Liver (tissue), 8 donors: ENCODE measurements at regions not wholly inside any gene's neighbourhood (a gene's known extent, or its start where the extent isn't known, plus 50 kb on each side); places are given as distances from the start of the nearest gene placed in this dataset.

Experiments used
- DNase-seq: peaks from one replicate; pipeline ENCODE4 v3.0.0-alpha.2; 2017; ENCODE audit warnings: low spot score
- H3K27ac ChIP-seq, 2 donors: one replicate each; pipeline ENCODE4 v1.7.0; 2013; ENCODE audit warnings: inconsistent platforms in 2 of 2, low read length in 2 of 2, control low read depth in 1 of 2, low read depth in 1 of 2, mild to moderate bottlenecking in 1 of 2
- H3K27me3 ChIP-seq, 4 donors: one replicate each; pipeline versions ENCODE4 v1.6.1 to v1.7.0; 2013; ENCODE audit warnings: low read length in 3 of 4, inconsistent platforms in 1 of 4, mild to moderate bottlenecking in 1 of 4, moderate library complexity in 1 of 4; ENCODE audit not compliant: control insufficient read depth in 4 of 4, insufficient read depth in 4 of 4
- H3K36me3 ChIP-seq, 4 donors: one replicate each; pipeline versions ENCODE4 v1.6.1 to v1.7.0; 2013; ENCODE audit warnings: low read length in 3 of 4, mild to moderate bottlenecking in 3 of 4, low read depth in 1 of 4, moderate library complexity in 1 of 4; ENCODE audit not compliant: control insufficient read depth in 4 of 4, insufficient read depth in 3 of 4
- H3K4me1 ChIP-seq, 4 donors: one replicate each; pipeline versions ENCODE4 v1.6.1 to v1.7.0; 2013; ENCODE audit warnings: low read length in 3 of 4, mild to moderate bottlenecking in 3 of 4, moderate library complexity in 1 of 4; ENCODE audit not compliant: control insufficient read depth in 4 of 4, insufficient read depth in 4 of 4
- H3K4me3 ChIP-seq, 3 donors: one replicate each; pipeline versions ENCODE4 v1.6.1 to v1.7.0; 2013; ENCODE audit warnings: low read length in 3 of 3, control low read depth in 1 of 3, low read depth in 1 of 3, mild to moderate bottlenecking in 1 of 3
- H3K9ac ChIP-seq, 2 donors: one replicate each; pipeline ENCODE4 v1.7.0; 2013; ENCODE audit warnings: low read length in 2 of 2, mild to moderate bottlenecking in 2 of 2, moderate library complexity in 2 of 2, control low read depth in 1 of 2, low read depth in 1 of 2
- H3K9me3 ChIP-seq, 4 donors: one replicate each; pipeline versions ENCODE4 v1.6.1 to v1.7.0; 2013; ENCODE audit warnings: low read length in 3 of 4; ENCODE audit not compliant: control insufficient read depth in 4 of 4
- ATF3 ChIP-seq: IDR thresholded peaks from 2 replicates; pipeline ENCODE4 v1.6.1; 2016; ENCODE audit warnings: antibody characterized with exemption
- CTCF ChIP-seq: fragments of 150-350 bp; IDR thresholded peaks from 2 replicates; pipeline ENCODE4 v1.5.1; 2017; ENCODE audit warnings: improper control_type of control experiment, low read depth, low read length; ENCODE audit not compliant: missing input control
- EGR1 ChIP-seq, 2 donors: IDR thresholded peaks; 2 replicates each; pipeline ENCODE4 v1.6.1; 2016 to 2018; ENCODE audit warnings: antibody characterized with exemption in 2 of 2, low read depth in 2 of 2
- FOXA1 ChIP-seq: IDR thresholded peaks from 2 replicates; pipeline ENCODE4 v1.6.1; 2016; ENCODE audit warnings: antibody characterized with exemption
- FOXA2 ChIP-seq: IDR thresholded peaks from 2 replicates; pipeline ENCODE4 v1.6.1; 2016; ENCODE audit warnings: antibody characterized with exemption
- GABPA ChIP-seq, 2 donors: IDR thresholded peaks in 1 of 2; conservative IDR thresholded peaks in 1 of 2; 2 replicates each; pipeline ENCODE4 v1.6.1; 2016; ENCODE audit warnings: antibody characterized with exemption in 2 of 2, mild to moderate bottlenecking in 1 of 2, moderate library complexity in 1 of 2
- HNF4A ChIP-seq, 2 donors: conservative IDR thresholded peaks; 2 replicates each; pipeline ENCODE4 v1.6.1; 2016; ENCODE audit warnings: antibody characterized with exemption in 2 of 2, mild to moderate bottlenecking in 2 of 2
- HNF4G ChIP-seq: IDR thresholded peaks from 2 replicates; pipeline ENCODE4 v1.6.1; 2016; ENCODE audit warnings: antibody characterized with exemption
- REST ChIP-seq: IDR thresholded peaks from 2 replicates; pipeline ENCODE4 v1.6.1; 2016; ENCODE audit warnings: antibody characterized with exemption, mild to moderate bottlenecking
- RXRA ChIP-seq, 2 donors: IDR thresholded peaks; 2 replicates each; pipeline ENCODE4 v1.6.1; 2017 to 2018; ENCODE audit warnings: antibody characterized with exemption in 2 of 2, mild to moderate bottlenecking in 1 of 2
- SP1 ChIP-seq: IDR thresholded peaks from 2 replicates; pipeline ENCODE4 v1.6.1; 2018; ENCODE audit warnings: antibody characterized with exemption, mild to moderate bottlenecking
- TAF1 ChIP-seq: conservative IDR thresholded peaks from 2 replicates; pipeline ENCODE4 v1.6.1; 2016; ENCODE audit warnings: antibody characterized with exemption, mild to moderate bottlenecking
- YY1 ChIP-seq: IDR thresholded peaks from 2 replicates; pipeline ENCODE4 v1.6.1; 2016; ENCODE audit warnings: antibody characterized with exemption, mild to moderate bottlenecking
- WGBS: extraction: QIAGEN DNeasy Blood & Tissue Kit; methylation state at CpG from one replicate; pipeline ENCODE4 v1.1.7; 2013; 5-methylcytosine and 5-hydroxymethylcytosine counted together
- donor health status: healthy.
- donor health status: healthy.
- donor health status: healthy.
- donor health status: healthy.
- donor health status: healthy.

GRCh38 chr6:149239573-149240209, 77.8 kb upstream of the TAB2 start (continued):
- TF ChIP-seq CTCF (no peak), HNF4A (conservative IDR thresholded peaks at IDR 0.05) (no peak), SP1 (no peak)

- 80% methylated on average over 5 of the region's 5 CpGs for whole genome bisulfite sequencing
These were observed 74.6 kb upstream of the TAB2 start for GRCh38 chr6:149242883-149243282.

GRCh38 chr6:149244105-149244504, 73.4 kb upstream of the TAB2 start:
- H3K27me3 ChIP-seq, result no peaks in the 10 kb centered on the region
- H3K4me1 ChIP-seq, result no peaks in the 10 kb centered on the region
- H3K36me3 ChIP-seq, result no peaks in the 10 kb centered on the region
- peaks cover 3 to 12% (median 4%) of the 10 kb centered on the region in 4 donors for H3K9me3 ChIP-seq
- no peak for DNase-seq
- no peak overlapping the region for H3K9ac ChIP-seq
- no peak overlapping the region for H3K4me3 ChIP-seq
- no peak for TF ChIP-seq ATF3
- TF ChIP-seq FOXA2, result no peak
- no peak for TF ChIP-seq YY1
- TF ChIP-seq GABPA (IDR thresholded peaks at IDR 0.05 in 1 of 2, conservative IDR thresholded peaks at IDR 0.05 in 1 of 2), result no peak
- 80% methylated on average over 7 of the region's 7 CpGs for WGBS
- H3K27ac ChIP-seq, result no peak overlapping the region

More at GRCh38 chr6:149242883-149243282, 74.6 kb upstream of the TAB2 start:
- Histone ChIP-seq H3K9ac (no peak overlapping the region), H3K9me3 (peaks cover 3 to 15% (median 6%) of the 10 kb centered on the region in 4 donors), H3K36me3 (no peaks in the 10 kb centered on the region), H3K4me3 (no peak overlapping the region), H3K27me3 (no peaks in the 10 kb centered on the region), H3K27ac (no peak overlapping the region), H3K4me1 (no peaks in the 10 kb centered on the region)
- TF ChIP-seq EGR1 (IDR thresholded peaks at IDR 0.05; ENCODE audit: low read depth in 2 of 2), result no peak
- no peak for TF ChIP-seq FOXA1
- TF ChIP-seq SP1, result no peak
- TF ChIP-seq HNF4G, result no peak
- TF ChIP-seq RXRA (IDR thresholded peaks at IDR 0.05), result no peak
- no peak for TF ChIP-seq TAF1
- no peak for TF ChIP-seq YY1
- TF ChIP-seq REST, result no peak
- DNase-seq, result no peak
